ENCODE measurements at regions not wholly inside any gene's neighbourhood (a gene's known extent, or its start where the extent isn't known, plus 50 kb on each side); places are given as distances from the start of the nearest gene placed in this dataset.

DNA sequence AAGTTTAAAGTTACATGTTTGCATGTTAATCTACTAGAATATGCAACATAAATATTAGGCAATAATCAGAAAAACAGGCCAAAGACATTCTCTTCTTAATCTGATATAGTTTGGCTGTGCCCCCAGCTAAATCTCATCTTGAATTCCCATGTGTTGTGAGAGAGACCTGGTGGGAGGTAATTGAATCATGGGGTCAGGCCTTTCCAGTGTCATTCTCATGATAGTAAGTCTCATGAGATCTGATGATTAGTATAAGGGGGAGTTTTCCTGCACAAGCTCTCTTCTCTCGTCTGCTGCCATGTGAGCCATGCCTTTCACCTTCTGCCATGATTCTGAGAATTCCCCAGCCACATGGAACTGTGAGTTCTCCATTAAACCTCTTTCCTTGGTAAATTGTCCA lies 1241.7 kb upstream of the ADGRB3 start:
- H3K36me3 ChIP-seq (ENCODE audit: control insufficient read depth in 2 of 2, insufficient read depth in 1 of 2, low read length in 2 of 2), result no peaks in the 10 kb centered on the region
- no peak overlapping the region for H3K27ac ChIP-seq (ENCODE audit: extremely low read depth, low read depth, low read length)
- POLR2A ChIA-PET, result no interaction called here
- no peak overlapping the region for H3K4me3 ChIP-seq (ENCODE audit: low read depth, low read length)
- H3K4me1 ChIP-seq (ENCODE audit: control insufficient read depth, insufficient read depth, low read length), result no peaks in the 10 kb centered on the region
- no peaks in the 10 kb centered on the region for H3K9me3 ChIP-seq (ENCODE audit: control insufficient read depth, insufficient read depth, low read depth, low read length)
- CTCF ChIA-PET, result no interaction called here
- TF ChIP-seq HOXA7 (CRISPR knock-in tag; IDR thresholded peaks at IDR 0.05; ENCODE audit: borderline replicate concordance) (no peak), ZNF423 (tag by site-specific recombination; IDR thresholded peaks at IDR 0.05) (no peak), ZNF792 (tag by site-specific recombination; IDR thresholded peaks at IDR 0.05) (no peak)
- TF ChIP-seq, protein P1, sequence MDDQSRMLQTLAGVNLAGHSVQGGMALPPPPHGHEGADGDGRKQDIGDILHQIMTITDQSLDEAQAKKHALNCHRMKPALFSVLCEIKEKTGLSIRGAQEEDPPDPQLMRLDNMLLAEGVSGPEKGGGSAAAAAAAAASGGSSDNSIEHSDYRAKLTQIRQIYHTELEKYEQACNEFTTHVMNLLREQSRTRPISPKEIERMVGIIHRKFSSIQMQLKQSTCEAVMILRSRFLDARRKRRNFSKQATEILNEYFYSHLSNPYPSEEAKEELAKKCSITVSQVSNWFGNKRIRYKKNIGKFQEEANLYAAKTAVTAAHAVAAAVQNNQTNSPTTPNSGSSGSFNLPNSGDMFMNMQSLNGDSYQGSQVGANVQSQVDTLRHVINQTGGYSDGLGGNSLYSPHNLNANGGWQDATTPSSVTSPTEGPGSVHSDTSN (CRISPR knock-in tag; IDR thresholded peaks at IDR 0.05), result no peak
- TF ChIP-seq, protein P2, sequence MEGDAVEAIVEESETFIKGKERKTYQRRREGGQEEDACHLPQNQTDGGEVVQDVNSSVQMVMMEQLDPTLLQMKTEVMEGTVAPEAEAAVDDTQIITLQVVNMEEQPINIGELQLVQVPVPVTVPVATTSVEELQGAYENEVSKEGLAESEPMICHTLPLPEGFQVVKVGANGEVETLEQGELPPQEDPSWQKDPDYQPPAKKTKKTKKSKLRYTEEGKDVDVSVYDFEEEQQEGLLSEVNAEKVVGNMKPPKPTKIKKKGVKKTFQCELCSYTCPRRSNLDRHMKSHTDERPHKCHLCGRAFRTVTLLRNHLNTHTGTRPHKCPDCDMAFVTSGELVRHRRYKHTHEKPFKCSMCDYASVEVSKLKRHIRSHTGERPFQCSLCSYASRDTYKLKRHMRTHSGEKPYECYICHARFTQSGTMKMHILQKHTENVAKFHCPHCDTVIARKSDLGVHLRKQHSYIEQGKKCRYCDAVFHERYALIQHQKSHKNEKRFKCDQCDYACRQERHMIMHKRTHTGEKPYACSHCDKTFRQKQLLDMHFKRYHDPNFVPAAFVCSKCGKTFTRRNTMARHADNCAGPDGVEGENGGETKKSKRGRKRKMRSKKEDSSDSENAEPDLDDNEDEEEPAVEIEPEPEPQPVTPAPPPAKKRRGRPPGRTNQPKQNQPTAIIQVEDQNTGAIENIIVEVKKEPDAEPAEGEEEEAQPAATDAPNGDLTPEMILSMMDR (tag by site-specific recombination; IDR thresholded peaks at IDR 0.05), result no peak
- TF ChIP-seq, protein P3, sequence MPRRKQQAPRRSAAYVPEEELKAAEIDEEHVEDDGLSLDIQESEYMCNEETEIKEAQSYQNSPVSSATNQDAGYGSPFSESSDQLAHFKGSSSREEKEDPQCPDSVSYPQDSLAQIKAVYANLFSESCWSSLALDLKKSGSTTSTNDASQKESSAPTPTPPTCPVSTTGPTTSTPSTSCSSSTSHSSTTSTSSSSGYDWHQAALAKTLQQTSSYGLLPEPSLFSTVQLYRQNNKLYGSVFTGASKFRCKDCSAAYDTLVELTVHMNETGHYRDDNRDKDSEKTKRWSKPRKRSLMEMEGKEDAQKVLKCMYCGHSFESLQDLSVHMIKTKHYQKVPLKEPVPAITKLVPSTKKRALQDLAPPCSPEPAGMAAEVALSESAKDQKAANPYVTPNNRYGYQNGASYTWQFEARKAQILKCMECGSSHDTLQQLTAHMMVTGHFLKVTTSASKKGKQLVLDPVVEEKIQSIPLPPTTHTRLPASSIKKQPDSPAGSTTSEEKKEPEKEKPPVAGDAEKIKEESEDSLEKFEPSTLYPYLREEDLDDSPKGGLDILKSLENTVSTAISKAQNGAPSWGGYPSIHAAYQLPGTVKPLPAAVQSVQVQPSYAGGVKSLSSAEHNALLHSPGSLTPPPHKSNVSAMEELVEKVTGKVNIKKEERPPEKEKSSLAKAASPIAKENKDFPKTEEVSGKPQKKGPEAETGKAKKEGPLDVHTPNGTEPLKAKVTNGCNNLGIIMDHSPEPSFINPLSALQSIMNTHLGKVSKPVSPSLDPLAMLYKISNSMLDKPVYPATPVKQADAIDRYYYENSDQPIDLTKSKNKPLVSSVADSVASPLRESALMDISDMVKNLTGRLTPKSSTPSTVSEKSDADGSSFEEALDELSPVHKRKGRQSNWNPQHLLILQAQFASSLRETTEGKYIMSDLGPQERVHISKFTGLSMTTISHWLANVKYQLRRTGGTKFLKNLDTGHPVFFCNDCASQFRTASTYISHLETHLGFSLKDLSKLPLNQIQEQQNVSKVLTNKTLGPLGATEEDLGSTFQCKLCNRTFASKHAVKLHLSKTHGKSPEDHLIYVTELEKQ (tag by site-specific recombination; IDR thresholded peaks at IDR 0.05; ENCODE audit: borderline replicate concordance), result no peak

GRCh38 chr6:67391955-67392354 lies 1243.1 kb upstream of the ADGRB3 start:
- no peak overlapping the region for H3K4me3 ChIP-seq (ENCODE audit: low read depth, low read length)
- no peaks in the 10 kb centered on the region for H3K9me3 ChIP-seq (ENCODE audit: control insufficient read depth, insufficient read depth, low read depth, low read length)
- no peaks in the 10 kb centered on the region for H3K4me1 ChIP-seq (ENCODE audit: control insufficient read depth, insufficient read depth, low read length)
- no peaks in the 10 kb centered on the region for H3K36me3 ChIP-seq (ENCODE audit: control insufficient read depth in 2 of 2, insufficient read depth in 1 of 2, low read length in 2 of 2)
- TF ChIP-seq, protein P4, sequence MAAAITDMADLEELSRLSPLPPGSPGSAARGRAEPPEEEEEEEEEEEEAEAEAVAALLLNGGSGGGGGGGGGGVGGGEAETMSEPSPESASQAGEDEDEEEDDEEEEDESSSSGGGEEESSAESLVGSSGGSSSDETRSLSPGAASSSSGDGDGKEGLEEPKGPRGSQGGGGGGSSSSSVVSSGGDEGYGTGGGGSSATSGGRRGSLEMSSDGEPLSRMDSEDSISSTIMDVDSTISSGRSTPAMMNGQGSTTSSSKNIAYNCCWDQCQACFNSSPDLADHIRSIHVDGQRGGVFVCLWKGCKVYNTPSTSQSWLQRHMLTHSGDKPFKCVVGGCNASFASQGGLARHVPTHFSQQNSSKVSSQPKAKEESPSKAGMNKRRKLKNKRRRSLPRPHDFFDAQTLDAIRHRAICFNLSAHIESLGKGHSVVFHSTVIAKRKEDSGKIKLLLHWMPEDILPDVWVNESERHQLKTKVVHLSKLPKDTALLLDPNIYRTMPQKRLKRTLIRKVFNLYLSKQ (tag by site-specific recombination; IDR thresholded peaks at IDR 0.05; ENCODE audit: borderline replicate concordance), result no peak
- TF ChIP-seq ZNF157 (tag by site-specific recombination; IDR thresholded peaks at IDR 0.05) (no peak), ZNF223 (tag by site-specific recombination; IDR thresholded peaks at IDR 0.05) (no peak), ZNF544 (tag by site-specific recombination; IDR thresholded peaks at IDR 0.05) (no peak), ZBTB1 (tag by site-specific recombination; IDR thresholded peaks at IDR 0.05) (no peak), ZNF677 (tag by site-specific recombination; IDR thresholded peaks at IDR 0.05) (no peak), ZNF518A (tag by site-specific recombination; conservative IDR thresholded peaks at IDR 0.05; ENCODE audit: low read depth) (no peak), ZNF561 (tag by site-specific recombination; IDR thresholded peaks at IDR 0.05; ENCODE audit: borderline replicate concordance) (no peak), HOXD13 (CRISPR knock-in tag; IDR thresholded peaks at IDR 0.05; ENCODE audit: borderline replicate concordance) (no peak), ZNF621 (tag by site-specific recombination; IDR thresholded peaks at IDR 0.05) (no peak), BCL11A (tag by site-specific recombination; IDR thresholded peaks at IDR 0.05; ENCODE audit: low read depth) (no peak)
- TF ChIP-seq, protein P5, sequence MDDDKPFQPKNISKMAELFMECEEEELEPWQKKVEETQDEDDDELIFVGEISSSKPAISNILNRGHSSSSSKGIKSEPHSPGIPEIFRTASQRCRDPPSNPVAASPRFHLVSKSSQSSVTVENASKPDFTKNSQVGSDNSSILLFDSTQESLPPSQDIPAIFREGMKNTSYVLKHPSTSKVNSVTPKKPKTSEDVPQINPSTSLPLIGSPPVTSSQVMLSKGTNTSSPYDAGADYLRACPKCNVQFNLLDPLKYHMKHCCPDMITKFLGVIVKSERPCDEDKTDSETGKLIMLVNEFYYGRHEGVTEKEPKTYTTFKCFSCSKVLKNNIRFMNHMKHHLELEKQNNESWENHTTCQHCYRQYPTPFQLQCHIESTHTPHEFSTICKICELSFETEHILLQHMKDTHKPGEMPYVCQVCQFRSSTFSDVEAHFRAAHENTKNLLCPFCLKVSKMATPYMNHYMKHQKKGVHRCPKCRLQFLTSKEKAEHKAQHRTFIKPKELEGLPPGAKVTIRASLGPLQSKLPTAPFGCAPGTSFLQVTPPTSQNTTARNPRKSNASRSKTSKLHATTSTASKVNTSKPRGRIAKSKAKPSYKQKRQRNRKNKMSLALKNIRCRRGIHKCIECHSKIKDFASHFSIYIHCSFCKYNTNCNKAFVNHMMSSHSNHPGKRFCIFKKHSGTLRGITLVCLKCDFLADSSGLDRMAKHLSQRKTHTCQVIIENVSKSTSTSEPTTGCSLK (tag by site-specific recombination; IDR thresholded peaks at IDR 0.05), result no peak
- ChIA-PET POLR2A (no interaction called here), CTCF (no interaction called here)
- no peak overlapping the region for H3K27ac ChIP-seq (ENCODE audit: extremely low read depth, low read depth, low read length)

All from HEK293 (cell line).